Stimulated activated naive B cell treated with anti-CD40 and anti-IgM and Interleukin-4, amounts not matched to agents 10 μg/mL and 1 μg/mL and 100 μg/mL, for 72 hours (primary cell): ENCODE measurements at regions not wholly inside any gene's neighbourhood (a gene's known extent, or its start where the extent isn't known, plus 50 kb on each side); places are given as distances from the start of the nearest gene placed in this dataset.
"Not testable (repeated sequence)": the region's sequence is repeated elsewhere in the genome, so short reads cannot be mapped to it uniquely, and the experiment has no call there.

Experiments
- ATAC-seq, 2 donors: fragments of 150-1000 bp; cut with Tn5 transposase; replicated peaks; 2 replicates each; pipeline ENCODE4 v1.10.0; 2021; ENCODE audit warnings: moderate library complexity in 1 of 2
- DNase-seq: peaks from one replicate; pipeline ENCODE4 v3.0.0; 2021
- H3K27ac Mint-ChIP-seq: one replicate; pipeline ENCODE4 v1.8.0; 2022; ENCODE audit warnings: mild to moderate bottlenecking, mixed read lengths
- H3K27me3 Mint-ChIP-seq, 2 donors: one replicate each; pipeline ENCODE4 v1.8.0; 2022; ENCODE audit warnings: mixed read lengths in 2 of 2
- H3K36me3 Mint-ChIP-seq, 2 donors: one replicate each; pipeline ENCODE4 v1.8.0; 2022; ENCODE audit warnings: mixed read lengths in 2 of 2, mild to moderate bottlenecking in 1 of 2
- H3K4me1 Mint-ChIP-seq, 2 donors: one replicate each; pipeline ENCODE4 v1.8.0; 2022; ENCODE audit warnings: mixed read lengths in 2 of 2, mild to moderate bottlenecking in 1 of 2
- H3K4me3 Mint-ChIP-seq, 2 donors: one replicate each; pipeline ENCODE4 v1.8.0; 2022; ENCODE audit warnings: mild to moderate bottlenecking in 2 of 2, mixed read lengths in 2 of 2, moderate library complexity in 1 of 2
- H3K9me3 Mint-ChIP-seq, 2 donors: one replicate each; pipeline ENCODE4 v1.8.0; 2022; ENCODE audit warnings: mixed read lengths in 2 of 2, mild to moderate bottlenecking in 1 of 2

GRCh38 chr4:164212714-164213113, 541.2 kb upstream of the SMIM31 start:
- Mint-ChIP-seq H3K27me3 (no peaks in the 10 kb centered on the region), H3K27ac (no peak overlapping the region), H3K4me1 (no peaks in the 10 kb centered on the region), H3K9me3 (peaks cover 0 to 3% of the 10 kb centered on the region in 2 donors), H3K4me3 (no peak overlapping the region), H3K36me3 (no peaks in the 10 kb centered on the region)
- DNase-seq (no peak), ATAC-seq (no peak)

GRCh38 chr4:164215113-164215741, 538.7 kb upstream of the SMIM31 start:
- Mint-ChIP-seq H3K36me3 (no peaks in the 10 kb centered on the region), H3K9me3 (peaks cover 4% of the 10 kb centered on the region in 2 donors), H3K4me3 (no peak overlapping the region), H3K27me3 (no peaks in the 10 kb centered on the region), H3K27ac (no peak overlapping the region), H3K4me1 (no peaks in the 10 kb centered on the region)
- ATAC-seq (no peak), DNase-seq (no peak)

GRCh38 chr4:164221631-164222030, 532.3 kb upstream of the SMIM31 start:
- DNase-seq (no peak), ATAC-seq (no peak)
- no peaks in the 10 kb centered on the region for H3K4me1 Mint-ChIP-seq
- peaks cover 3 to 4% of the 10 kb centered on the region in 2 donors for H3K9me3 Mint-ChIP-seq
- no peaks in the 10 kb centered on the region for H3K36me3 Mint-ChIP-seq
- H3K27me3 Mint-ChIP-seq, result no peaks in the 10 kb centered on the region
- H3K27ac Mint-ChIP-seq, result no peak overlapping the region
- no peak overlapping the region for H3K4me3 Mint-ChIP-seq

- ATAC-seq, result no peak
- Mint-ChIP-seq H3K27ac (no peak overlapping the region), H3K27me3 (no peaks in the 10 kb centered on the region), H3K36me3 (no peaks in the 10 kb centered on the region), H3K4me3 (no peak overlapping the region), H3K9me3 (peaks cover 0 to 2% of the 10 kb centered on the region in 2 donors), H3K4me1 (no peaks in the 10 kb centered on the region)
- no peak for DNase-seq
Observed at GRCh38 chr4:164224871-164225270, 529.1 kb upstream of the SMIM31 start.

GRCh38 chr4:164229255-164229654, 524.7 kb upstream of the SMIM31 start:
- Mint-ChIP-seq H3K4me1 (no peaks in the 10 kb centered on the region), H3K9me3 (peaks cover 0 to 3% of the 10 kb centered on the region in 2 donors), H3K4me3 (no peak overlapping the region), H3K36me3 (no peaks in the 10 kb centered on the region), H3K27me3 (no peaks in the 10 kb centered on the region), H3K27ac (no peak overlapping the region)
- DNase-seq, result no peak
- no peak for ATAC-seq

- H3K4me3 Mint-ChIP-seq, result no peak overlapping the region
- H3K36me3 Mint-ChIP-seq, result no peaks in the 10 kb centered on the region
- DNase-seq, result no peak
- ATAC-seq, result no peak
- no peaks in the 10 kb centered on the region for H3K4me1 Mint-ChIP-seq
- no peak overlapping the region for H3K27ac Mint-ChIP-seq
- no peaks in the 10 kb centered on the region for H3K27me3 Mint-ChIP-seq
- H3K9me3 Mint-ChIP-seq, result peaks cover 0 to 4% of the 10 kb centered on the region in 2 donors
Observed at GRCh38 chr4:164239433-164239832, 514.5 kb upstream of the SMIM31 start.

- Mint-ChIP-seq H3K27me3 (no peaks in the 10 kb centered on the region), H3K4me1 (no peaks in the 10 kb centered on the region), H3K36me3 (no peaks in the 10 kb centered on the region), H3K27ac (no peak overlapping the region), H3K9me3 (peaks cover 0 to 4% of the 10 kb centered on the region in 2 donors), H3K4me3 (no peak overlapping the region)
- no peak for DNase-seq
- ATAC-seq, result no peak
Observed at GRCh38 chr4:164239976-164240375, 514.0 kb upstream of the SMIM31 start.

GRCh38 chr4:164251257-164251656, 502.7 kb upstream of the SMIM31 start:
- DNase-seq, result no peak
- H3K36me3 Mint-ChIP-seq, result no peaks in the 10 kb centered on the region
- H3K27ac Mint-ChIP-seq, result no peak overlapping the region
- H3K4me3 Mint-ChIP-seq, result no peak overlapping the region
- no peaks in the 10 kb centered on the region for H3K4me1 Mint-ChIP-seq
- no peaks in the 10 kb centered on the region for H3K9me3 Mint-ChIP-seq
- no peak for ATAC-seq
- no peaks in the 10 kb centered on the region for H3K27me3 Mint-ChIP-seq

- no peaks in the 10 kb centered on the region for H3K9me3 Mint-ChIP-seq
- no peak for DNase-seq
- H3K4me1 Mint-ChIP-seq, result no peaks in the 10 kb centered on the region
- no peak for ATAC-seq
- no peaks in the 10 kb centered on the region for H3K36me3 Mint-ChIP-seq
- H3K4me3 Mint-ChIP-seq, result no peak overlapping the region
- no peaks in the 10 kb centered on the region for H3K27me3 Mint-ChIP-seq
- H3K27ac Mint-ChIP-seq, result no peak overlapping the region
Observed at GRCh38 chr4:164252286-164252685, 501.6 kb upstream of the SMIM31 start.

- DNase-seq (no peak), ATAC-seq (no peak)
- no peaks in the 10 kb centered on the region for H3K36me3 Mint-ChIP-seq
- H3K27me3 Mint-ChIP-seq, result no peaks in the 10 kb centered on the region
- H3K4me1 Mint-ChIP-seq, result no peaks in the 10 kb centered on the region
- H3K4me3 Mint-ChIP-seq, result no peak overlapping the region
- H3K9me3 Mint-ChIP-seq, result peaks cover 0 to 2% of the 10 kb centered on the region in 2 donors
- no peak overlapping the region for H3K27ac Mint-ChIP-seq
Observed at GRCh38 chr4:164261831-164262230, 492.1 kb upstream of the SMIM31 start.

- not testable (repeated sequence) for H3K27ac Mint-ChIP-seq, DNase-seq, ATAC-seq, H3K9me3 Mint-ChIP-seq, H3K27me3 Mint-ChIP-seq, H3K4me3 Mint-ChIP-seq, H3K4me1 Mint-ChIP-seq, H3K36me3 Mint-ChIP-seq
Observed at GRCh38 chr4:164262508-164262907, 491.4 kb upstream of the SMIM31 start.

- not testable (repeated sequence) for H3K27me3 Mint-ChIP-seq, H3K36me3 Mint-ChIP-seq
Observed at GRCh38 chr4:164277414-164277813, 476.5 kb upstream of the SMIM31 start.

GRCh38 chr4:164287173-164287572, 466.8 kb upstream of the SMIM31 start:
- Mint-ChIP-seq H3K4me3 (no peak overlapping the region), H3K27me3 (no peaks in the 10 kb centered on the region), H3K4me1 (no peaks in the 10 kb centered on the region), H3K36me3 (no peaks in the 10 kb centered on the region), H3K9me3 (no peaks in the 10 kb centered on the region), H3K27ac (no peak overlapping the region)
- ATAC-seq, result no peak
- DNase-seq, result no peak

More at GRCh38 chr4:164277414-164277813, 476.5 kb upstream of the SMIM31 start:
- not testable (repeated sequence) for ATAC-seq, H3K9me3 Mint-ChIP-seq, H3K27ac Mint-ChIP-seq, H3K4me3 Mint-ChIP-seq, H3K4me1 Mint-ChIP-seq, DNase-seq

- no peaks in the 10 kb centered on the region for H3K4me1 Mint-ChIP-seq
- H3K4me3 Mint-ChIP-seq, result no peak overlapping the region
- H3K27me3 Mint-ChIP-seq, result no peaks in the 10 kb centered on the region
- no peak for ATAC-seq
- no peaks in the 10 kb centered on the region for H3K9me3 Mint-ChIP-seq
- no peak for DNase-seq
- no peaks in the 10 kb centered on the region for H3K36me3 Mint-ChIP-seq
- H3K27ac Mint-ChIP-seq, result no peak overlapping the region
Observed at GRCh38 chr4:164288578-164288977, 465.4 kb upstream of the SMIM31 start.

- Mint-ChIP-seq H3K36me3 (no peaks in the 10 kb centered on the region), H3K27me3 (no peaks in the 10 kb centered on the region), H3K27ac (no peak overlapping the region), H3K4me3 (no peak overlapping the region), H3K9me3 (no peaks in the 10 kb centered on the region), H3K4me1 (no peaks in the 10 kb centered on the region)
- DNase-seq (no peak), ATAC-seq (no peak)
Observed at GRCh38 chr4:164293203-164293602, 460.7 kb upstream of the SMIM31 start.

- H3K27ac Mint-ChIP-seq, result no peak overlapping the region
- H3K4me3 Mint-ChIP-seq, result no peak overlapping the region
- H3K27me3 Mint-ChIP-seq, result no peaks in the 10 kb centered on the region
- DNase-seq (no peak), ATAC-seq (no peak)
- no peaks in the 10 kb centered on the region for H3K4me1 Mint-ChIP-seq
- no peaks in the 10 kb centered on the region for H3K9me3 Mint-ChIP-seq
- H3K36me3 Mint-ChIP-seq, result no peaks in the 10 kb centered on the region
Observed at GRCh38 chr4:164293743-164294142, 460.2 kb upstream of the SMIM31 start.
